PC-3 (cell line): ENCODE measurements at regions not wholly inside any gene's neighbourhood (a gene's known extent, or its start where the extent isn't known, plus 50 kb on each side); places are given as distances from the start of the nearest gene placed in this dataset.

Experiments
- EZH2 ChIP-seq: fragments of 300-600 bp; sonication (generic); IDR thresholded peaks from one replicate; pipeline ENCODE4 v1.6.1; 2017; ENCODE audit warnings: antibody characterized with exemption, mild to moderate bottlenecking, low read length; ENCODE audit not compliant: unreplicated experiment
- EZH2phosphoT487 ChIP-seq: fragments of 300-600 bp; sonication (generic); IDR thresholded peaks from 2 replicates; pipeline ENCODE4 v1.6.1; 2018; ENCODE audit warnings: mild to moderate bottlenecking, antibody characterized with exemption, low read length, borderline replicate concordance
- TF ChIP-seq, protein P1 (sequence below): fragments of 300-600 bp; sonication (generic); conservative IDR thresholded peaks from 2 replicates; pipeline ENCODE4 v1.5.1; 2017; ENCODE audit warnings: antibody characterized with exemption, low read depth, mild to moderate bottlenecking, low read length

DNA sequence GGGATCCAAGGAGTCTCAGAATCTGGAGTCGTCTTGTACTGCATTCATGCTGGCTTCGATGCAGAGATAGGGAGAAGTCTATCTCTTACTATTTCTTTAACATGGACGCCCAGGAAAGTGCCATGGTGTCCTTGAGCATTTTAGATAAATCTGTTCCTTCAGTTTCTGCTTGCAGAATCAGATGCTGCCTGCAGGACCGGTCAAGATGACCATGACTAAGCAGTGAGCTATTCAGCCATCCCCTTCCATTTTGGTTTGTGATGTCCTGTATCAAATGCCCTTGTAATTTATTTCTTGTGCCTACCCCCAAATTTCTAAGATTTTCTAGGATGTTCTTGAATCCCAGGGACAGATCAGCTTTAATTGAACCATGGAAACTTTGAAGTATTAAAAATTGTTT is 139.4 kb upstream of the TP63 start:
- TF ChIP-seq, protein P1, sequence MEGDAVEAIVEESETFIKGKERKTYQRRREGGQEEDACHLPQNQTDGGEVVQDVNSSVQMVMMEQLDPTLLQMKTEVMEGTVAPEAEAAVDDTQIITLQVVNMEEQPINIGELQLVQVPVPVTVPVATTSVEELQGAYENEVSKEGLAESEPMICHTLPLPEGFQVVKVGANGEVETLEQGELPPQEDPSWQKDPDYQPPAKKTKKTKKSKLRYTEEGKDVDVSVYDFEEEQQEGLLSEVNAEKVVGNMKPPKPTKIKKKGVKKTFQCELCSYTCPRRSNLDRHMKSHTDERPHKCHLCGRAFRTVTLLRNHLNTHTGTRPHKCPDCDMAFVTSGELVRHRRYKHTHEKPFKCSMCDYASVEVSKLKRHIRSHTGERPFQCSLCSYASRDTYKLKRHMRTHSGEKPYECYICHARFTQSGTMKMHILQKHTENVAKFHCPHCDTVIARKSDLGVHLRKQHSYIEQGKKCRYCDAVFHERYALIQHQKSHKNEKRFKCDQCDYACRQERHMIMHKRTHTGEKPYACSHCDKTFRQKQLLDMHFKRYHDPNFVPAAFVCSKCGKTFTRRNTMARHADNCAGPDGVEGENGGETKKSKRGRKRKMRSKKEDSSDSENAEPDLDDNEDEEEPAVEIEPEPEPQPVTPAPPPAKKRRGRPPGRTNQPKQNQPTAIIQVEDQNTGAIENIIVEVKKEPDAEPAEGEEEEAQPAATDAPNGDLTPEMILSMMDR: no peak
- no peak for TF ChIP-seq EZH2
- no peak for TF ChIP-seq EZH2phosphoT487
